ENCODE measurements at regions not wholly inside any gene's neighbourhood (a gene's known extent, or its start where the extent isn't known, plus 50 kb on each side); places are given as distances from the start of the nearest gene placed in this dataset.

GRCh38 chr15:39320886-39321285, 260.0 kb upstream of the THBS1 start:
- Mint-ChIP-seq H3K9me3 (ENCODE audit: unreplicated experiment) (peaks cover 14% of the 10 kb centered on the region), H3K27ac (ENCODE audit: unreplicated experiment) (no peak overlapping the region), H3K4me1 (ENCODE audit: low read depth, unreplicated experiment) (no peaks in the 10 kb centered on the region), H3K36me3 (ENCODE audit: insufficient read depth, unreplicated experiment) (no peaks in the 10 kb centered on the region), H3K4me3 (ENCODE audit: unreplicated experiment) (no peak overlapping the region), H3K27me3 (ENCODE audit: insufficient read depth, unreplicated experiment) (no peaks in the 10 kb centered on the region)
- intact Hi-C loops (cut with micrococcal nuclease; ENCODE audit: unreplicated experiment): no loop called here
- TF ChIP-seq CTCF (IDR thresholded peaks at IDR 0.05; ENCODE audit: insufficient read depth in 1 of 2, low read depth in 1 of 2, low read length in 1 of 2, severe bottlenecking in 1 of 2, unreplicated experiment in 1 of 2): no peak
- H3K4me1 ChIP-seq: no peaks in the 10 kb centered on the region
- H3K4me3 ChIP-seq (ENCODE audit: low read depth, low read length): no peak overlapping the region
- BruUV-seq (replicated peaks): no TSS peak
- no peak for DNase-seq
- no peaks in the 10 kb centered on the region for H3K27me3 ChIP-seq (replicated peaks; ENCODE audit: control insufficient read depth, insufficient read depth, low read length)
- no peaks in the 10 kb centered on the region; the same call in 1 of the 2 replicates for H3K9me3 ChIP-seq
- H3K36me3 ChIP-seq (ENCODE audit: control insufficient read depth, insufficient read depth, low read length): no peaks in the 10 kb centered on the region; the same call in 1 of the 2 replicates
- CTCF ChIA-PET: no interaction called here
- POLR2A ChIA-PET: no interaction called here

DNA sequence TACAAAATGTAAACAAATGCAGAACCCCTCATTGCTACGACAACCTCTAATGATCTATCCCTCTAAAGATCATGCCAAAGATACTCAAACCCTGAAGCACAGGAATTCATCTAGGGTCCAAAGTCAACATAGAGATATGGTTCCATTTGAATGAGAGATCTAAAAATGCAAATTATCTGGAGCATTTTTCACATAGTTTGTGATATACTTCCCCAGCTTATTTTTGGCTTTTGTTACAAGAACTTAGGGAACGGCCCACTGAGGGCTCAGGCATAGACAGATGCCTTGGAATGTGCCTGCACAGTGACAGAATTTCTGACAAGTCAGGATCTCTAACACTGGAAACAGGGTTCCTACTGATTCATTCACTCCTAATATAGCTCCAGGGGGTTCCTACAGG, 258.9 kb upstream of the THBS1 start:
- intact Hi-C loops (cut with micrococcal nuclease; ENCODE audit: unreplicated experiment): no loop called here
- Histone ChIP-seq H3K27me3 (replicated peaks; ENCODE audit: control insufficient read depth, insufficient read depth, low read length) (no peaks in the 10 kb centered on the region), H3K4me3 (ENCODE audit: low read depth, low read length) (no peak overlapping the region), H3K9me3 (no peaks in the 10 kb centered on the region; the same call in 1 of the 2 replicates), H3K36me3 (ENCODE audit: control insufficient read depth, insufficient read depth, low read length) (no peaks in the 10 kb centered on the region; the same call in 1 of the 2 replicates), H3K4me1 (no peaks in the 10 kb centered on the region)
- no peak for TF ChIP-seq CTCF (IDR thresholded peaks at IDR 0.05; ENCODE audit: insufficient read depth in 1 of 2, low read depth in 1 of 2, low read length in 1 of 2, severe bottlenecking in 1 of 2, unreplicated experiment in 1 of 2)
- Mint-ChIP-seq H3K36me3 (ENCODE audit: insufficient read depth, unreplicated experiment) (no peaks in the 10 kb centered on the region), H3K27me3 (ENCODE audit: insufficient read depth, unreplicated experiment) (no peaks in the 10 kb centered on the region), H3K4me3 (ENCODE audit: unreplicated experiment) (no peak overlapping the region), H3K4me1 (ENCODE audit: low read depth, unreplicated experiment) (no peaks in the 10 kb centered on the region), H3K27ac (ENCODE audit: unreplicated experiment) (no peak overlapping the region), H3K9me3 (ENCODE audit: unreplicated experiment) (peaks cover 14% of the 10 kb centered on the region)
- no peak for DNase-seq
- ChIA-PET CTCF (interaction anchor here (0.6 kb wide), 1 partner anchor 10 kb away, joined by 3 read pairs; no protein-coding TSS in a partner anchor), POLR2A (no interaction called here)
- BruUV-seq (replicated peaks): no TSS peak

GRCh38 chr15:39323157-39323556, 257.7 kb upstream of the THBS1 start:
- DNase-seq: no peak
- TF ChIP-seq CTCF (IDR thresholded peaks at IDR 0.05; ENCODE audit: insufficient read depth in 1 of 2, low read depth in 1 of 2, low read length in 1 of 2, severe bottlenecking in 1 of 2, unreplicated experiment in 1 of 2): no peak
- no peaks in the 10 kb centered on the region for H3K4me1 Mint-ChIP-seq (ENCODE audit: low read depth, unreplicated experiment)

More at GRCh38 chr15:39323157-39323556, 257.7 kb upstream of the THBS1 start:
- H3K36me3 Mint-ChIP-seq (ENCODE audit: insufficient read depth, unreplicated experiment): no peaks in the 10 kb centered on the region
- Histone ChIP-seq H3K4me3 (ENCODE audit: low read depth, low read length) (no peak overlapping the region), H3K4me1 (no peaks in the 10 kb centered on the region), H3K9me3 (no peaks in the 10 kb centered on the region; the same call in 1 of the 2 replicates), H3K36me3 (ENCODE audit: control insufficient read depth, insufficient read depth, low read length) (no peaks in the 10 kb centered on the region; the same call in 1 of the 2 replicates), H3K27me3 (replicated peaks; ENCODE audit: control insufficient read depth, insufficient read depth, low read length) (no peaks in the 10 kb centered on the region)
- POLR2A ChIA-PET: no interaction called here
- intact Hi-C loops (cut with micrococcal nuclease; ENCODE audit: unreplicated experiment): no loop called here
- H3K27ac Mint-ChIP-seq (ENCODE audit: unreplicated experiment): no peak overlapping the region
- no peaks in the 10 kb centered on the region for H3K27me3 Mint-ChIP-seq (ENCODE audit: insufficient read depth, unreplicated experiment)
- H3K4me3 Mint-ChIP-seq (ENCODE audit: unreplicated experiment): no peak overlapping the region
- peaks cover 14% of the 10 kb centered on the region for H3K9me3 Mint-ChIP-seq (ENCODE audit: unreplicated experiment)
- CTCF ChIA-PET: no interaction called here
- no TSS peak for BruUV-seq (replicated peaks)

Data from Caco-2 (cell line).